Activated T-helper 1 cell treated with anti-CD3 and anti-CD28 coated beads, Interleukin-12 subunit alpha, Interleukin-12 subunit beta, Interleukin-2, Interleukin-4 antibody, amounts not matched to agents 30 ng/mL and 10 ng/mL and 1 ng/mL, durations not matched to agents 14 hours and 24 hours and 36 hours (primary cell): ENCODE measurements at regions not wholly inside any gene's neighbourhood (a gene's known extent, or its start where the extent isn't known, plus 50 kb on each side); places are given as distances from the start of the nearest gene placed in this dataset.

Experiments used
- DNase-seq: peaks from one replicate; pipeline ENCODE4 v3.0.0; 2021; ENCODE audit warnings: low spot score
- H3K27ac Mint-ChIP-seq: one replicate; pipeline ENCODE4 v1.8.0; 2021; ENCODE audit warnings: mild to moderate bottlenecking, mixed read lengths
- H3K27me3 Mint-ChIP-seq: one replicate; pipeline ENCODE4 v1.8.0; 2022; ENCODE audit warnings: mild to moderate bottlenecking, moderate library complexity, mixed read lengths; ENCODE audit not compliant: insufficient read depth
- H3K36me3 Mint-ChIP-seq: one replicate; pipeline ENCODE4 v1.8.0; 2021; ENCODE audit warnings: low read depth, mixed read lengths
- H3K4me1 Mint-ChIP-seq: one replicate; pipeline ENCODE4 v1.8.0; 2021; ENCODE audit warnings: low read depth, mixed read lengths
- H3K4me3 Mint-ChIP-seq: one replicate; pipeline ENCODE4 v1.8.0; 2021; ENCODE audit warnings: mild to moderate bottlenecking, moderate library complexity, mixed read lengths
- H3K9me3 Mint-ChIP-seq: one replicate; pipeline ENCODE4 v1.8.0; 2021; ENCODE audit warnings: mixed read lengths
- intact Hi-C: fragments of 100-400 bp; cut with micrococcal nuclease; formaldehyde crosslinking; loops from one replicate; pipeline ENCODE4 v1.15.1; 2024

DNA sequence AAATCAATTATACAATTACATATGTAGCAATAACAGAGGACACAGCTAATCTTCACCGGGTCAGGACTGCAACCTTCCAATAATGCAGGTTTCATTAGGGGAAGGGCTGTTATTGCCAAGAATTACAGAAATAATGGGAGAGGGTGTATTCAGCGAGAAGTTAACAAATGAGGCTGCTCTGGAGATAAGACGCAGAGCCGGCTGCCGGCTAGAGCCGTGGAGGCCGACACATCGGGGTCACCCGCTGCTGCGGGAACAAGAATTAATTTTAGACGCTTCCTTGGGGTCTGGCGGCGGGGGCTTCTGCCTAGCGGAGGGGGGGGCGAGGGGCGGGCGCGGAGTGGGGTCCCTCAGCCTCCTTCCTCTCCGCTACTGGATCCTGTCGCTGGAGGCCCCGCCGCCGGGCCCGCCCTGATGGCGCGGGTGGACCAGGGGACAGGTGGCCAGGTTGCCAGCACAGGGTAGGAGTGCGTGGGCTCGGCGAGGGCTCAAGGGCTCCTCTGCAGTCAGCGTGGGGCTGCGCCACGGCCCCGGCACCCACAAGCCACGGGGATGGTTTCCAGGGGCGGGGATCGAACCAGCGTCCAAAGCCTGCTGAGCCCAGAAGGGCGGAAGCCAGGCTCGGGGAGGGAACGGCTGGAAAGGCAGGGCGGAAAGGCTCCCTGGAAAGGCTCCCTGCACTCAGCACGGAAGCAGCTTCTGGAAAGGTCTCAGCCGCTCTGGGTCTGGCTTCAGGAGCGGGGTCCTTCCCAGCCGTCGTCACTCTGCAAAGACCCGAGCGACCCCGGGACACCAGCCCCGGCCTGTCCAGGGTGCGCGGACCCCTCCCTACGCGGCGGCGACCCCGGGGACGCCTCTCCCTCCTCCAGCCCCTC, 113.8 kb upstream of the NKX1-1 start:
- Mint-ChIP-seq H3K36me3 (no peaks in the 10 kb centered on the region), H3K4me3 (peak overlapping the region; percentile 47), H3K9me3 (no peaks in the 10 kb centered on the region), H3K4me1 (no peaks in the 10 kb centered on the region), H3K27ac (no peak overlapping the region), H3K27me3 (peaks cover 9% of the 10 kb centered on the region)
- intact Hi-C loops, result no loop called here
- DNase-seq, result no peak

DNA sequence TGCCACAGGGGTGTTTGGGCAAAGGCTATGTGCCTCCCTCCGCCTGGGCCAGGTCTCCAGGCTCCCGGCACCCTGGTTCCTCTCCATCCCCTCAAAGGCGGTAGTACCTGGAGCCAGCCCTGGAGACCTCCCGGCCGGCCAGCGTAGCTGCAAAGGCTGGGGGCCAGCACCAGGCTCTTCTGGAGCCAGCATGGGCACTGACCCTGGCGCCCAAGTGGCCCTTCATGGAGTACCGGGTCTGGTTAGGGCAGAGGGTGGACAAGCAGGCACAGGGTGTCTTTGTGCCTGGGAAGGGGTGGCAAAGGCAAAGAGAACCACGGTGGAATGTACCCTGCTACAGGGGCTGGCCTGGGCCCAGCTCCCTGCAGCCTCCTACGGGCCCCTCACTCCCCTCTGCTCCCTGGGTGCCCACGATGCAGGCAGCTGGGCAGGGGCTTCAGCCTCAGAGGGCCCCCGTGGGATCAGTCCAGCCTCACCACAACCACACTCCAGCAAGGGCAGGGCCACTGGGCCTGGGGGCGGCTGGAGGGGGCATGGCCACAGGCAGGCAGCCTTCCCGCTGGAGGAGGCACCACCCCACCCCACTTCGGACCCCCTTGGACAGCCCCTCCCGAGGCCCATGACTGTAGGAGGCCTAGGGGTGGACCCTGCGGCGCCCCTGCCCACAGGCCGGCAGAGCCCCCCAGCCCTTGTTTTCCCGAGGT, 112.9 kb upstream of the NKX1-1 start:
- H3K4me3 Mint-ChIP-seq, result no peak overlapping the region
- H3K27ac Mint-ChIP-seq, result no peak overlapping the region
- intact Hi-C loops, result no loop called here
- no peak for DNase-seq
- H3K27me3 Mint-ChIP-seq, result peaks cover 9% of the 10 kb centered on the region
- H3K9me3 Mint-ChIP-seq, result no peaks in the 10 kb centered on the region
- H3K4me1 Mint-ChIP-seq, result no peaks in the 10 kb centered on the region
- no peaks in the 10 kb centered on the region for H3K36me3 Mint-ChIP-seq

GRCh38 chr4:1517592-1518411, 111.6 kb upstream of the NKX1-1 start:
- Mint-ChIP-seq H3K27me3 (peaks cover 9% of the 10 kb centered on the region), H3K4me3 (no peak overlapping the region), H3K27ac (no peak overlapping the region), H3K9me3 (no peaks in the 10 kb centered on the region), H3K4me1 (no peaks in the 10 kb centered on the region), H3K36me3 (no peaks in the 10 kb centered on the region)
- DNase-seq, result no peak
- intact Hi-C loops, result no loop called here

GRCh38 chr4:1516881-1517480, 110.7 kb upstream of the NKX1-1 start:
- no peak for DNase-seq
- no peak overlapping the region for H3K4me3 Mint-ChIP-seq
- no peaks in the 10 kb centered on the region for H3K4me1 Mint-ChIP-seq
- H3K9me3 Mint-ChIP-seq, result no peaks in the 10 kb centered on the region
- intact Hi-C loops, result no loop called here
- H3K27me3 Mint-ChIP-seq, result peaks cover 6% of the 10 kb centered on the region
- H3K36me3 Mint-ChIP-seq, result no peaks in the 10 kb centered on the region
- no peak overlapping the region for H3K27ac Mint-ChIP-seq

GRCh38 chr4:1516261-1516660, 110.0 kb upstream of the NKX1-1 start:
- Mint-ChIP-seq H3K9me3 (no peaks in the 10 kb centered on the region), H3K27me3 (peaks cover 5% of the 10 kb centered on the region), H3K4me3 (no peak overlapping the region), H3K27ac (no peak overlapping the region), H3K36me3 (no peaks in the 10 kb centered on the region), H3K4me1 (no peaks in the 10 kb centered on the region)
- no peak for DNase-seq
- intact Hi-C loops, result no loop called here

DNA sequence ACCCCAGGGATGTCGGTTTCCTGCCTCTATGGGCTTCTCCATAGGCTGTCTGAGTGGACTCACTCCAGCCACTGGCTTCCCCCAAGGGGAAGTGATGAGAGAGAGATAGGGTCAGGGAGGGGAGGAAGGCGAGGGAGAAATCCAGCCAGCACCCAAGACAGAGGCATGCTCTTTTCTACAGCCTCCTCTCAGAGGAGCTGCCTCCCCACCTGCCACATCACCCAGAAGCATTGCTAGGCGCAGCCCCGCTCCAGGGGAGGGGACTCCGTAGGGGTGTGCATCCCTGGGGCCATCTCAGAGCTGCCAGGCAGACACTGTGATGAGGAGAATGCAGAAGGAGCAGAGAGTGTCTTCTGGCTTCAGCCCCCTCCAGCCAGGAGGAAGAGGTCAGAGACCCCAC, 109.5 kb upstream of the NKX1-1 start:
- DNase-seq, result no peak
- Mint-ChIP-seq H3K27ac (no peak overlapping the region), H3K4me3 (no peak overlapping the region), H3K36me3 (no peaks in the 10 kb centered on the region), H3K4me1 (no peaks in the 10 kb centered on the region), H3K27me3 (peaks cover 3% of the 10 kb centered on the region), H3K9me3 (no peaks in the 10 kb centered on the region)
- intact Hi-C loops, result no loop called here

- Mint-ChIP-seq H3K4me3 (no peak overlapping the region), H3K4me1 (no peaks in the 10 kb centered on the region), H3K27ac (no peak overlapping the region), H3K9me3 (no peaks in the 10 kb centered on the region), H3K36me3 (no peaks in the 10 kb centered on the region), H3K27me3 (peaks cover 3% of the 10 kb centered on the region)
- intact Hi-C loops, result no loop called here
- DNase-seq, result no peak
These were observed 108.9 kb upstream of the NKX1-1 start for GRCh38 chr4:1515156-1515555.

GRCh38 chr4:1514612-1515011, 108.4 kb upstream of the NKX1-1 start:
- H3K4me1 Mint-ChIP-seq, result no peaks in the 10 kb centered on the region
- no peaks in the 10 kb centered on the region for H3K36me3 Mint-ChIP-seq
- peaks cover under 1% of the 10 kb centered on the region for H3K27me3 Mint-ChIP-seq
- H3K27ac Mint-ChIP-seq, result no peak overlapping the region
- intact Hi-C loops, result no loop called here
- H3K9me3 Mint-ChIP-seq, result no peaks in the 10 kb centered on the region
- no peak for DNase-seq
- H3K4me3 Mint-ChIP-seq, result no peak overlapping the region

DNA sequence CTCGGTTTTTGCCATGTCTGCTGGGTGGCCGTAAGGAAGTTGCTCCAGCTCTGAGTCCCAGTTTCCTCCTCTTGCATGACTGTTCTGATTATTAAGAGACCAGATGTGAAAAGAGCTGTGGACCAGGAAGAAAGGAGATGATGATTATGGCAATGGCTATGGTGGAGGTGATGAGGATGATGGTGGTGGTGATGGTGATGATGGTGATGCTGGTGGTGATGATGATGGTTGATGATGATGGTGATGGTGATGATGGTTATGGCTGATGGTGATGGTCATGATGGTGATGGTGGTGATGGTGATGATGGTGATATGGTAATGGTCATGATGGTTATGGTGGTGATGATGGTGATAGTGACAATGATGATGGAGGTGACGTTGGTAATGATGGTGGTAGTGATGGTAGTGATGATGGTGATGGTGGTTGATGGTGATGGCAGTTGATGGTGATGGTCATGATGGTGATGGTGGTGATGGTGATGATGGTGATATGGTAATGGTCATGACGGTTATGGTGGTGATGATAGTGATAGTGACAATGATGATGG, 107.8 kb upstream of the NKX1-1 start:
- Mint-ChIP-seq H3K9me3 (no peaks in the 10 kb centered on the region), H3K27ac (no peak overlapping the region), H3K36me3 (no peaks in the 10 kb centered on the region), H3K4me3 (no peak overlapping the region), H3K4me1 (no peaks in the 10 kb centered on the region), H3K27me3 (no peaks in the 10 kb centered on the region)
- intact Hi-C loops, result loop anchor here (1.0 kb wide), 1 partner anchor 384 kb away; no protein-coding TSS in a partner anchor
- no peak for DNase-seq

DNA sequence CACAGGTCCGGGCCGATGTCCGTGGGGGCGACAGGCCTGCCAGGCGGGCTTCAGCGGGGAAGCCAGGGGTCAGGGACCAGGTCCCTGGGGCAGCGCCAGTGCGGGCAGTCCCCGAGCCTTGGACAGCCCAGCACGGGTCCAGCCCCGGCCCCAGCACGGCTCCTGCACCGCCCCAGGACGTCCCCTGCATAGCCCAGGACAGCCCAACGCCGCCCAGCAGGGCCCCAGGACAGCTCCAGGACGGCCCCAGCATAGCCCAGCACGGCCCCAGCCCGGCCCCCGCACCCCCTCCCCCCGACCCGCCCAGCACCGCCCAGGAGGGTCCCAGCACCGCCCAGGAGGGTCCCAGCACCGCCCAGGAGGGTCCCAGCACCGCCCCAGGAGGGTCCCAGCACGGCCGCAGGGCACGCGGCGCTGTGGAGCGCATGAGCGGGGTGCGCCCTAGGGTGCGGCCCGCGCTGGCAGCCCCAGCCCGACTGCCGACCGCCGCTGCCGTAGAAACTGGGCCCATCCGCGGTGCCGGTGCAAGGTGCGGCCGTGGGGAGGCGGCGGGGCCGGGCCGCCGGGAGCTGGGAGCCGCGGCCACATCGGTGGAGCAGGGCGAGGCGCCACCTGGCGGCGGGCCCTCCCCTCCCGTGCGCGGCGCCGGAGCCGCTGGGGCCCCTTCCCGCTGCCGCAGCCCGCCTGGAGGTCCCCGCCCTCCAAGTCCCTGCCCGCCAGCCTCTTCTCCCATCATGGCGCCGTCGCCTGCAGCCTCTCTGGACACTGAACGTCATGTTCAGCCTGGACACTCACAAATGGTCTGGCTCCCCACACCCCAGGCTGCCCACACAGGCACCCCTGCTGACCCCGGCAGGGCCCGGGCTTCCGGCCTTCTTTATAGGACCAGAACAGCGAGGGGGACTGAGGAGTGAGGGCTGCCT, 106.8 kb upstream of the NKX1-1 start:
- H3K27me3 Mint-ChIP-seq, result no peaks in the 10 kb centered on the region
- no peaks in the 10 kb centered on the region for H3K9me3 Mint-ChIP-seq
- H3K27ac Mint-ChIP-seq, result no peak overlapping the region
- intact Hi-C loops, result loop anchor here (1.0 kb wide), 1 partner anchor 383 kb away; no protein-coding TSS in a partner anchor
- H3K4me1 Mint-ChIP-seq, result no peaks in the 10 kb centered on the region
- no peak overlapping the region for H3K4me3 Mint-ChIP-seq
- H3K36me3 Mint-ChIP-seq, result no peaks in the 10 kb centered on the region
- peak; percentile 27 for DNase-seq

- Mint-ChIP-seq H3K27me3 (no peaks in the 10 kb centered on the region), H3K4me3 (no peak overlapping the region), H3K4me1 (no peaks in the 10 kb centered on the region), H3K27ac (no peak overlapping the region), H3K36me3 (no peaks in the 10 kb centered on the region), H3K9me3 (no peaks in the 10 kb centered on the region)
- intact Hi-C loops, result no loop called here
- DNase-seq, result no peak
These were observed 106.0 kb upstream of the NKX1-1 start for GRCh38 chr4:1512051-1512737.
